ENCODE measurements at regions not wholly inside any gene's neighbourhood (a gene's known extent, or its start where the extent isn't known, plus 50 kb on each side); places are given as distances from the start of the nearest gene placed in this dataset.

DNA sequence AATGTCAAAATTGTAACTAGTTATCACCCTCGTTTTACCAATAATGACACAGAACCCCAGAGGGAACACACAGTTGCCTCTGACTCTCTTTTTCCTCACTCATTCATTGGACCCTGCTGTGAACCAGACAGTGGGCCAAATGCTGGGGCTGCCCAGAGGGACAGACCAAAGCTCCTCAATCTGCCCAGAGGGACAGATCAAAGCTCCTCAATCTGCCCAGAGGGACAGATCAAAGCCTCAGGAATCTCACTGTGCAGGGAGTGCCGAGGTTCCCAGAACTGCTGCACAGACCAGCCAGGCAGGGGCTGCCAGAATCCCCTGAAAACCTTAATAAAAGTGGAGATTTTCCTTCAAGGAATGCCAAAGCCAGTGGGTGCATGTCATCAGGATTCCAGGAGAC, 179.1 kb downstream of the SOD2 start:
- no peak for ATAC-seq
- no peak for DNase-seq
- 19 to 46% (median 36%) methylated on average over 2 of the region's 2 CpGs for WGBS, 4 donors
- TF ChIP-seq, protein P1, sequence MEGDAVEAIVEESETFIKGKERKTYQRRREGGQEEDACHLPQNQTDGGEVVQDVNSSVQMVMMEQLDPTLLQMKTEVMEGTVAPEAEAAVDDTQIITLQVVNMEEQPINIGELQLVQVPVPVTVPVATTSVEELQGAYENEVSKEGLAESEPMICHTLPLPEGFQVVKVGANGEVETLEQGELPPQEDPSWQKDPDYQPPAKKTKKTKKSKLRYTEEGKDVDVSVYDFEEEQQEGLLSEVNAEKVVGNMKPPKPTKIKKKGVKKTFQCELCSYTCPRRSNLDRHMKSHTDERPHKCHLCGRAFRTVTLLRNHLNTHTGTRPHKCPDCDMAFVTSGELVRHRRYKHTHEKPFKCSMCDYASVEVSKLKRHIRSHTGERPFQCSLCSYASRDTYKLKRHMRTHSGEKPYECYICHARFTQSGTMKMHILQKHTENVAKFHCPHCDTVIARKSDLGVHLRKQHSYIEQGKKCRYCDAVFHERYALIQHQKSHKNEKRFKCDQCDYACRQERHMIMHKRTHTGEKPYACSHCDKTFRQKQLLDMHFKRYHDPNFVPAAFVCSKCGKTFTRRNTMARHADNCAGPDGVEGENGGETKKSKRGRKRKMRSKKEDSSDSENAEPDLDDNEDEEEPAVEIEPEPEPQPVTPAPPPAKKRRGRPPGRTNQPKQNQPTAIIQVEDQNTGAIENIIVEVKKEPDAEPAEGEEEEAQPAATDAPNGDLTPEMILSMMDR (IDR thresholded peaks at IDR 0.05) = no peak
- TF ChIP-seq POLR2A (IDR thresholded peaks at IDR 0.05) = no peak
- Histone ChIP-seq H3K36me3 (no peaks in the 10 kb centered on the region), H3K4me3 (no peak overlapping the region), H3K27ac (no peak overlapping the region), H3K9me3 (peaks cover 0 to 16% (median 0%) of the 10 kb centered on the region in 12 donors), H3K4me1 (no peaks in the 10 kb centered on the region), H3K27me3 (no peaks in the 10 kb centered on the region)
- intact Hi-C loops (cut with DNase I) = no loop called here

DNA sequence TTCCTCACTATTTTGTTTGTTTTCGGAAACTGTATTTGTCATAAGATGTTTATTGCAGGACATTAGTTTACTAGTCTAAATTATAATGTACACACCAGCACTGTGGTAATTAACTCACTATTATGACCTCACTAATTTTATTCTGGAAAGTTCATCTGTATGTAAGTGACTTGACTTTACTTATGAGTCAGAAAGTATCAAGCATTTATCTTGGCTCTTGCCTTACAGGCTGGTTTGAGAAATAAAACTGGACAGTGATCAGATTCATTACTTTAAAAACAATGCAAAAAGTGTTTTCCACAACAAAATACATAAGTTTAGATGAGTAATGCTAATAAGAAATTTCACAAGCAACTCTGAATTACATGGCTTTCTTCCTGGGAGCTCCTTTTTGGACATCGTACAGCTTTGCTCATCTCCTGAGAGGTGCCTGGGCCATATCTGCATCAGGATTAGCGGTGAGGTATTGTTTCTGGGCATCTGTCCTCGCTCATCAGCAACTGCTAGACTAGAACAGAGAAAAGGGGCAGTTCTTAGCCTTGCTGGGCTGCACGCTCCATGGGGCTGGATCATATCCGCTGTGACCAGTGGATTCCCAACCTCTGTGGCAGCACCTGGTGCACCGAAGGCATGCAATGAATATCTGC, 179.8 kb downstream of the SOD2 start:
- no peak overlapping the region for H3K27ac ChIP-seq
- no peaks in the 10 kb centered on the region for H3K36me3 ChIP-seq
- no peaks in the 10 kb centered on the region for H3K27me3 ChIP-seq
- intact Hi-C loops (cut with DNase I) = no loop called here
- WGBS, 4 donors = 81 to 87% (median 84%) methylated on average over 7 of the region's 7 CpGs
- H3K4me1 ChIP-seq = no peaks in the 10 kb centered on the region
- DNase-seq = no peak
- no peak for ATAC-seq
- no peak overlapping the region for H3K4me3 ChIP-seq
- H3K9me3 ChIP-seq = peaks cover 0 to 16% (median 0%) of the 10 kb centered on the region in 12 donors
- TF ChIP-seq POLR2A (IDR thresholded peaks at IDR 0.05) = no peak
- TF ChIP-seq, protein P1 (IDR thresholded peaks at IDR 0.05) = no peak

DNA sequence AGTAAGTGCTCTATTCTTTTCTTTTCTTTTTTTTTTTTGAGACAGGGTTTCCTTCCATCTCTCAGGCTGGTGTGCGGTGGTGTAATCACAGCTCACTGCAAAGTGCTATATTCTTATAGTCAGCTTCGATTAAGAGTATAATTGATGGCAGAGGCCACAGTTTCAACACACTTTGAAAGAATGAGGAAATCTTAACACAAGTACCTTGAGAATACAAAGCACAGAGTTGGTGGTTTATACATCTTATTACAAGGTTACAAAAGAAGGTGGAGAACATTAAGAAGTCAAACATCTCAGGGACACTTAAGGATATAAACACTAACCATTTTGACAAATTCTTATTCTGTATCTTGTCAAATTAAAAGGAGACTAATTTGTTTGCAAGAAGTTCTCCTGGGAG, 180.5 kb downstream of the SOD2 start:
- Histone ChIP-seq H3K4me1 (no peaks in the 10 kb centered on the region), H3K4me3 (no peak overlapping the region), H3K27me3 (no peaks in the 10 kb centered on the region), H3K36me3 (no peaks in the 10 kb centered on the region), H3K27ac (no peak overlapping the region), H3K9me3 (peaks cover 0 to 16% (median 0%) of the 10 kb centered on the region in 12 donors)
- ATAC-seq (no peak), DNase-seq (no peak)
- 79 to 89% (median 85%) methylated on average over 2 of the region's 2 CpGs for WGBS, 4 donors
- TF ChIP-seq, protein P1 (IDR thresholded peaks at IDR 0.05) = no peak
- no peak for TF ChIP-seq POLR2A (IDR thresholded peaks at IDR 0.05)
- intact Hi-C loops (cut with DNase I) = no loop called here

DNA sequence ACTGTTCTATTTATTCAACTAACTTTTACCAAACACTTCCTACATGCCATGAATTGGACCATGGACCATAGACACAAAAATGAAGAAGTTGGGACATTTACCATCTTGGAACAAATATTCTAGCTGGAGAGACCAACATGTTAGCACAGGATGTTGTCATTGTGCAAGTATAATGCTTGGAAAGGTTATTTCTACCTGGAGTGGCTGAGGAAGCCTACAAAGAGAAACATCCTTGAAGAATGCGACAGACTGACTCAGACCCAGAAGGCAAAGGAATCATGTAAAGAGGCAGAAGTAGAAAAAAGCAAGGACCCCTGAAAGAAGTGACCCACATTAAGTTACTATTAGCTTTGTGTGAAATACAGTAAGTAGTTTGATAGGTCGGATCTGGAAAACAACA, 180.9 kb downstream of the SOD2 start:
- WGBS, 4 donors = 82 to 86% (median 85%) methylated on average over 2 of the region's 2 CpGs
- ATAC-seq (no peak), DNase-seq (no peak)
- intact Hi-C loops (cut with DNase I) = no loop called here
- no peaks in the 10 kb centered on the region for H3K27me3 ChIP-seq
- TF ChIP-seq POLR2A (IDR thresholded peaks at IDR 0.05) = no peak
- TF ChIP-seq, protein P1 (IDR thresholded peaks at IDR 0.05) = no peak
- H3K4me3 ChIP-seq = no peak overlapping the region
- H3K9me3 ChIP-seq = peaks cover 0 to 16% (median 0%) of the 10 kb centered on the region in 12 donors
- no peak overlapping the region for H3K27ac ChIP-seq
- H3K4me1 ChIP-seq = no peaks in the 10 kb centered on the region
- no peaks in the 10 kb centered on the region for H3K36me3 ChIP-seq
